ENCODE measurements at regions not wholly inside any gene's neighbourhood (a gene's known extent, or its start where the extent isn't known, plus 50 kb on each side); places are given as distances from the start of the nearest gene placed in this dataset.

GRCh38 chr14:54129850-54130640, 173.4 kb upstream of the BMP4 start (continued):
- TF ChIP-seq JUN (IDR thresholded peaks at IDR 0.05; ENCODE audit: low read depth, low read length) (no peak), CTCF (IDR thresholded peaks at IDR 0.05; ENCODE audit: control extremely low read depth in 1 of 3, insufficient read depth in 1 of 3, low read depth in 1 of 3, low read length in 3 of 3) (no peak), SUZ12 (IDR thresholded peaks at IDR 0.05; ENCODE audit: low read length) (no peak), SP2 (IDR thresholded peaks at IDR 0.05; ENCODE audit: low read length) (no peak)
